Neural cell (in vitro differentiated cells): ENCODE measurements at regions not wholly inside any gene's neighbourhood (a gene's known extent, or its start where the extent isn't known, plus 50 kb on each side); places are given as distances from the start of the nearest gene placed in this dataset.

Experiments
- H2AFZ ChIP-seq: fragments of 200-600, 300-800 bp; sonication (generic), shearing (Covaris generic); 2 replicates; pipeline ENCODE4 v1.6.0; 2014; ENCODE audit warnings: low read depth, mild to moderate bottlenecking, antibody characterized with exemption, low read length, moderate library complexity
- H3F3A ChIP-seq: fragments of 200-600 bp; shearing (Covaris generic); 2 replicates; pipeline ENCODE4 v1.6.1; 2016; ENCODE audit warnings: mild to moderate bottlenecking, moderate library complexity, mixed read lengths, antibody characterized with exemption, low read length; ENCODE audit not compliant: insufficient read depth, poor library complexity, severe bottlenecking
- H3K27ac ChIP-seq: fragments of 200-600, 300-800 bp; sonication (generic), shearing (Covaris generic); 2 replicates; pipeline ENCODE4 v1.5.1; 2014; ENCODE audit warnings: mild to moderate bottlenecking, low read length, moderate library complexity
- H3K27me3 ChIP-seq: fragments of 300-800, 200-600 bp; sonication (generic), shearing (Covaris generic); 2 replicates; pipeline ENCODE4 v1.6.0; 2014; ENCODE audit warnings: mild to moderate bottlenecking, low read depth, low read length, moderate library complexity; ENCODE audit not compliant: insufficient read depth
- H3K36me3 ChIP-seq: fragments of 300-800, 200-600 bp; sonication (generic), shearing (Covaris generic); 2 replicates; pipeline ENCODE4 v1.5.1; 2014; ENCODE audit warnings: mild to moderate bottlenecking, antibody characterized with exemption, low read length, moderate library complexity; ENCODE audit not compliant: insufficient read depth
- H3K4me2 ChIP-seq: fragments of 300-800, 200-600 bp; sonication (generic), shearing (Covaris generic); 2 replicates; pipeline ENCODE4 v1.6.0; 2014; ENCODE audit warnings: mild to moderate bottlenecking, low read length
- H3K4me3 ChIP-seq: fragments of 300-800, 200-600 bp; sonication (generic), shearing (Covaris generic); 2 replicates; pipeline ENCODE4 v1.5.1; 2014; ENCODE audit warnings: mild to moderate bottlenecking, low read length, moderate library complexity
- H3K79me2 ChIP-seq: fragments of 200-600 bp; shearing (Covaris generic); replicated peaks from 2 replicates; pipeline ENCODE4 v1.6.0; 2014; ENCODE audit warnings: mild to moderate bottlenecking, low read length, moderate library complexity; ENCODE audit not compliant: insufficient read depth
- H3K9ac ChIP-seq: fragments of 300-800, 200-600 bp; sonication (generic), shearing (Covaris generic); 2 replicates; pipeline ENCODE4 v1.6.1; 2016; ENCODE audit warnings: mild to moderate bottlenecking, low read length, mixed read lengths
- H3K9me2 ChIP-seq: fragments of 200-600 bp; shearing (Covaris generic); 2 replicates; pipeline ENCODE4 v1.6.1; 2016; ENCODE audit warnings: mild to moderate bottlenecking, low read length, mixed read lengths; ENCODE audit not compliant: insufficient read depth
- H3K9me3 ChIP-seq: fragments of 200-600, 300-800 bp; sonication (generic), shearing (Covaris generic); 2 replicates; pipeline ENCODE4 v1.6.1; 2016; ENCODE audit warnings: mild to moderate bottlenecking, mixed run types, low read length, moderate library complexity, mixed read lengths
- H4K20me1 ChIP-seq: fragments of 200-600 bp; shearing (Covaris generic); 2 replicates; pipeline ENCODE4 v1.6.1; 2016; ENCODE audit warnings: mild to moderate bottlenecking, mixed run types; ENCODE audit not compliant: insufficient read depth
- EP300 ChIP-seq: fragments of 450-650 bp; conservative IDR thresholded peaks from 2 replicates; pipeline ENCODE4 v1.6.1; 2014; ENCODE audit warnings: antibody characterized with exemption, mild to moderate bottlenecking, moderate library complexity; ENCODE audit not compliant: poor library complexity, severe bottlenecking
- EZH2 ChIP-seq: fragments of 200-600, 300-800 bp; shearing (Covaris generic), sonication (generic); IDR thresholded peaks from 2 replicates; pipeline ENCODE4 v1.6.1; 2014; ENCODE audit warnings: antibody characterized with exemption, low read length, borderline replicate concordance, mild to moderate bottlenecking; ENCODE audit not compliant: insufficient read depth, poor library complexity, severe bottlenecking
- MXI1 ChIP-seq: fragments of 450-650 bp; conservative IDR thresholded peaks from 2 replicates; pipeline ENCODE4 v1.6.1; 2014; ENCODE audit warnings: antibody characterized with exemption, mild to moderate bottlenecking; ENCODE audit not compliant: poor library complexity, severe bottlenecking
- POLR2AphosphoS5 ChIP-seq: IDR thresholded peaks from 2 replicates; pipeline ENCODE4 v1.6.1; 2012
- RAD21 ChIP-seq: fragments of 450-650 bp; conservative IDR thresholded peaks from 2 replicates; pipeline ENCODE4 v1.6.1; 2014; ENCODE audit warnings: antibody characterized with exemption, mild to moderate bottlenecking, moderate library complexity
- SMC3 ChIP-seq: fragments of 450-650 bp; conservative IDR thresholded peaks from 2 replicates; pipeline ENCODE4 v1.6.1; 2014; ENCODE audit warnings: antibody characterized with exemption, mild to moderate bottlenecking, moderate library complexity; ENCODE audit not compliant: poor library complexity
- TAF1 ChIP-seq: IDR thresholded peaks from 2 replicates; pipeline ENCODE4 v1.6.1; 2012; ENCODE audit warnings: low read depth
- TF ChIP-seq, protein P1 (sequence below): fragments of 450-650 bp; IDR thresholded peaks from 2 replicates; pipeline ENCODE4 v1.5.1; 2014; ENCODE audit warnings: antibody characterized with exemption, mild to moderate bottlenecking, moderate library complexity; ENCODE audit not compliant: poor library complexity, severe bottlenecking
- TF ChIP-seq, protein P2 (sequence below): IDR thresholded peaks from 2 replicates; pipeline ENCODE4 v1.6.1; 2012; ENCODE audit warnings: borderline replicate concordance

- no peaks in the 10 kb centered on the region for H3F3A ChIP-seq
- TF ChIP-seq EP300 = no peak
- TF ChIP-seq, protein P1, sequence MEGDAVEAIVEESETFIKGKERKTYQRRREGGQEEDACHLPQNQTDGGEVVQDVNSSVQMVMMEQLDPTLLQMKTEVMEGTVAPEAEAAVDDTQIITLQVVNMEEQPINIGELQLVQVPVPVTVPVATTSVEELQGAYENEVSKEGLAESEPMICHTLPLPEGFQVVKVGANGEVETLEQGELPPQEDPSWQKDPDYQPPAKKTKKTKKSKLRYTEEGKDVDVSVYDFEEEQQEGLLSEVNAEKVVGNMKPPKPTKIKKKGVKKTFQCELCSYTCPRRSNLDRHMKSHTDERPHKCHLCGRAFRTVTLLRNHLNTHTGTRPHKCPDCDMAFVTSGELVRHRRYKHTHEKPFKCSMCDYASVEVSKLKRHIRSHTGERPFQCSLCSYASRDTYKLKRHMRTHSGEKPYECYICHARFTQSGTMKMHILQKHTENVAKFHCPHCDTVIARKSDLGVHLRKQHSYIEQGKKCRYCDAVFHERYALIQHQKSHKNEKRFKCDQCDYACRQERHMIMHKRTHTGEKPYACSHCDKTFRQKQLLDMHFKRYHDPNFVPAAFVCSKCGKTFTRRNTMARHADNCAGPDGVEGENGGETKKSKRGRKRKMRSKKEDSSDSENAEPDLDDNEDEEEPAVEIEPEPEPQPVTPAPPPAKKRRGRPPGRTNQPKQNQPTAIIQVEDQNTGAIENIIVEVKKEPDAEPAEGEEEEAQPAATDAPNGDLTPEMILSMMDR = no peak
- TF ChIP-seq TAF1 = no peak
Observed at GRCh38 chr4:27638163-27638915, 777.7 kb downstream of the STIM2 start.

DNA sequence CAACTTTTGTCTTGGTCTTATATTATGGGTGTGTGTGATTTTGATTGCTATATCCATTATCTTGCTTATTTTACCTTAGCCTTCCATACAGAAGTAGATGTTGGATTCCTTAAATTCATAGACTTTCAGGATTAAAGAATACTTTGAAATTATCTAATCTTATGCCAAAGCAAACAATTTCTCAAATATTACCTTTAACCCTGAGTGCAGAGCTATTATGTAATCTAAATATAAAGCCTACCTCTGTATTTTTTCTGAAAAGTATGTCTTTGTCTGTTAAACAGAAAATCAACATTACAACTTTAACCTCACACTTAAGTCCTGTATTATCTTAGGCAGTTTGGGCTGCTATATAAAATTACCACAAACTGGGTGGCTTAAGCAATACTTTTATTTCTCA, 782.5 kb downstream of the STIM2 start:
- Histone ChIP-seq H3K9me2 (no peaks in the 10 kb centered on the region), H4K20me1 (no peaks in the 10 kb centered on the region), H3K36me3 (no peaks in the 10 kb centered on the region), H3K79me2 (no peaks in the 10 kb centered on the region), H3K27ac (no peak overlapping the region), H3F3A (no peaks in the 10 kb centered on the region), H3K9ac (no peak overlapping the region), H3K27me3 (no peaks in the 10 kb centered on the region), H2AFZ (no peak overlapping the region), H3K4me3 (no peak overlapping the region), H3K4me2 (no peak overlapping the region), H3K9me3 (no peaks in the 10 kb centered on the region)
- no peak for TF ChIP-seq EP300
- TF ChIP-seq POLR2AphosphoS5 = no peak
- TF ChIP-seq TAF1 = no peak
- TF ChIP-seq, protein P1 = no peak
- TF ChIP-seq, protein P2, sequence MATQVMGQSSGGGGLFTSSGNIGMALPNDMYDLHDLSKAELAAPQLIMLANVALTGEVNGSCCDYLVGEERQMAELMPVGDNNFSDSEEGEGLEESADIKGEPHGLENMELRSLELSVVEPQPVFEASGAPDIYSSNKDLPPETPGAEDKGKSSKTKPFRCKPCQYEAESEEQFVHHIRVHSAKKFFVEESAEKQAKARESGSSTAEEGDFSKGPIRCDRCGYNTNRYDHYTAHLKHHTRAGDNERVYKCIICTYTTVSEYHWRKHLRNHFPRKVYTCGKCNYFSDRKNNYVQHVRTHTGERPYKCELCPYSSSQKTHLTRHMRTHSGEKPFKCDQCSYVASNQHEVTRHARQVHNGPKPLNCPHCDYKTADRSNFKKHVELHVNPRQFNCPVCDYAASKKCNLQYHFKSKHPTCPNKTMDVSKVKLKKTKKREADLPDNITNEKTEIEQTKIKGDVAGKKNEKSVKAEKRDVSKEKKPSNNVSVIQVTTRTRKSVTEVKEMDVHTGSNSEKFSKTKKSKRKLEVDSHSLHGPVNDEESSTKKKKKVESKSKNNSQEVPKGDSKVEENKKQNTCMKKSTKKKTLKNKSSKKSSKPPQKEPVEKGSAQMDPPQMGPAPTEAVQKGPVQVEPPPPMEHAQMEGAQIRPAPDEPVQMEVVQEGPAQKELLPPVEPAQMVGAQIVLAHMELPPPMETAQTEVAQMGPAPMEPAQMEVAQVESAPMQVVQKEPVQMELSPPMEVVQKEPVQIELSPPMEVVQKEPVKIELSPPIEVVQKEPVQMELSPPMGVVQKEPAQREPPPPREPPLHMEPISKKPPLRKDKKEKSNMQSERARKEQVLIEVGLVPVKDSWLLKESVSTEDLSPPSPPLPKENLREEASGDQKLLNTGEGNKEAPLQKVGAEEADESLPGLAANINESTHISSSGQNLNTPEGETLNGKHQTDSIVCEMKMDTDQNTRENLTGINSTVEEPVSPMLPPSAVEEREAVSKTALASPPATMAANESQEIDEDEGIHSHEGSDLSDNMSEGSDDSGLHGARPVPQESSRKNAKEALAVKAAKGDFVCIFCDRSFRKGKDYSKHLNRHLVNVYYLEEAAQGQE = no peak
- no peak for TF ChIP-seq RAD21
- no peak for TF ChIP-seq MXI1
- no peak for TF ChIP-seq EZH2
- TF ChIP-seq SMC3 = no peak

More at GRCh38 chr4:27638163-27638915, 777.7 kb downstream of the STIM2 start:
- Histone ChIP-seq H3K79me2 (no peaks in the 10 kb centered on the region), H3K27me3 (no peaks in the 10 kb centered on the region), H2AFZ (no peak overlapping the region), H4K20me1 (no peaks in the 10 kb centered on the region), H3K9ac (no peak overlapping the region), H3K9me3 (no peaks in the 10 kb centered on the region), H3K27ac (no peak overlapping the region), H3K4me3 (no peak overlapping the region), H3K36me3 (no peaks in the 10 kb centered on the region), H3K4me2 (no peak overlapping the region), H3K9me2 (peaks cover 2% of the 10 kb centered on the region)
